Gastrocnemius medialis (tissue), 4 donors: ENCODE measurements at regions not wholly inside any gene's neighbourhood (a gene's known extent, or its start where the extent isn't known, plus 50 kb on each side); places are given as distances from the start of the nearest gene placed in this dataset.

ENCODE experiments used
- POLR2A ChIP-seq, 2 donors: fragments of 450-650 bp; IDR thresholded peaks; one replicate each; pipeline ENCODE4 v1.6.1; 2017; ENCODE audit warnings: antibody characterized with exemption in 2 of 2, mild to moderate bottlenecking in 2 of 2, moderate library complexity in 2 of 2
- TF ChIP-seq, protein P1 (sequence below), 5 experiments: fragments of 450-650 bp in 3 of 5; fragments of 200-600 bp in 2 of 5; sonication (generic) in 2 of 5; IDR thresholded peaks in 4 of 5; conservative IDR thresholded peaks in 1 of 5; 1 replicate in 4 of 5; 2 replicates in 1 of 5; pipeline ENCODE4 v1.5.1; 2016 to 2019; ENCODE audit warnings: antibody characterized with exemption in 5 of 5, mild to moderate bottlenecking in 3 of 5, moderate library complexity in 3 of 5

DNA sequence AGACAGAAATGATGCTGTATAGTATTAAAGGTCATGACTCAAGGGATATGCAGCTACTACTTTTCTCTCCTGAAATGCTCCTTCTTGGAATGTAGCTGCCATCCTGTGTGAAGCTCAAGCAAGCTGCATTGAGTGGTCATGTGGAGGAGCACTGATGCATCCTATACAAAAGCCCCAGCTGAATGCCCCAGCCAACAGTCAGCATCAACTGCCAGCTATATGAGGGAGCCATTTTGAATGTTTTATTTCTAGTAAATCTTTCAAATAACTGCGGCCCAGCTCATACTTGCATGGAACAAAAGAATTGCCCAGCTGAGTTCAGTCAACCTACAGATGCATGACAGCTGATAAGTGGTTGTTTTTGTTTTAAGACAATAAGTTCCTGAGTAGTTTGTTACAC, 165.0 kb upstream of the GEMIN8 start:
- TF ChIP-seq, protein P1, sequence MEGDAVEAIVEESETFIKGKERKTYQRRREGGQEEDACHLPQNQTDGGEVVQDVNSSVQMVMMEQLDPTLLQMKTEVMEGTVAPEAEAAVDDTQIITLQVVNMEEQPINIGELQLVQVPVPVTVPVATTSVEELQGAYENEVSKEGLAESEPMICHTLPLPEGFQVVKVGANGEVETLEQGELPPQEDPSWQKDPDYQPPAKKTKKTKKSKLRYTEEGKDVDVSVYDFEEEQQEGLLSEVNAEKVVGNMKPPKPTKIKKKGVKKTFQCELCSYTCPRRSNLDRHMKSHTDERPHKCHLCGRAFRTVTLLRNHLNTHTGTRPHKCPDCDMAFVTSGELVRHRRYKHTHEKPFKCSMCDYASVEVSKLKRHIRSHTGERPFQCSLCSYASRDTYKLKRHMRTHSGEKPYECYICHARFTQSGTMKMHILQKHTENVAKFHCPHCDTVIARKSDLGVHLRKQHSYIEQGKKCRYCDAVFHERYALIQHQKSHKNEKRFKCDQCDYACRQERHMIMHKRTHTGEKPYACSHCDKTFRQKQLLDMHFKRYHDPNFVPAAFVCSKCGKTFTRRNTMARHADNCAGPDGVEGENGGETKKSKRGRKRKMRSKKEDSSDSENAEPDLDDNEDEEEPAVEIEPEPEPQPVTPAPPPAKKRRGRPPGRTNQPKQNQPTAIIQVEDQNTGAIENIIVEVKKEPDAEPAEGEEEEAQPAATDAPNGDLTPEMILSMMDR (IDR thresholded peaks at IDR 0.05 in 4 of 5, conservative IDR thresholded peaks at IDR 0.05 in 1 of 5): no peak
- no peak for TF ChIP-seq POLR2A (IDR thresholded peaks at IDR 0.05)
